GF-D8 (cell line): ENCODE measurements at regions not wholly inside any gene's neighbourhood (a gene's known extent, or its start where the extent isn't known, plus 50 kb on each side); places are given as distances from the start of the nearest gene placed in this dataset.
"Not testable (repeated sequence)": the region's sequence is repeated elsewhere in the genome, so short reads cannot be mapped to it uniquely, and the experiment has no call there.

Experiments
- DNase-seq: peaks from one replicate; lab custom pipeline; 2025; lab: John Stamatoyannopoulos, UW

- DNase-seq = no peak
These were observed 422.3 kb downstream of the TMEM232 start for GRCh38 chr5:110304176-110304575.

- no peak for DNase-seq
These were observed 419.8 kb downstream of the TMEM232 start for GRCh38 chr5:110306650-110307049.

- no peak for DNase-seq
These were observed 417.2 kb downstream of the TMEM232 start for GRCh38 chr5:110309222-110309621.

GRCh38 chr5:110316566-110316965 lies 409.9 kb downstream of the TMEM232 start:
- not testable (repeated sequence) for DNase-seq

GRCh38 chr5:110321117-110321516 lies 405.4 kb downstream of the TMEM232 start:
- no peak for DNase-seq

GRCh38 chr5:110323357-110323756 lies 403.1 kb downstream of the TMEM232 start:
- DNase-seq = no peak

- DNase-seq = no peak
These were observed 402.6 kb downstream of the TMEM232 start for GRCh38 chr5:110323832-110324231.

GRCh38 chr5:110324876-110325275 lies 401.6 kb downstream of the TMEM232 start:
- no peak for DNase-seq

GRCh38 chr5:110329955-110330525 lies 396.4 kb downstream of the TMEM232 start:
- no peak for DNase-seq

- no peak for DNase-seq
These were observed 393.1 kb downstream of the TMEM232 start for GRCh38 chr5:110333384-110333783.

- DNase-seq = no peak
These were observed 391.0 kb downstream of the TMEM232 start for GRCh38 chr5:110335361-110336066.

- DNase-seq = no peak
These were observed 388.0 kb downstream of the TMEM232 start for GRCh38 chr5:110338341-110339083.

- DNase-seq = no peak
These were observed 387.1 kb downstream of the TMEM232 start for GRCh38 chr5:110339399-110339798.

- DNase-seq = no peak
These were observed 384.6 kb downstream of the TMEM232 start for GRCh38 chr5:110341836-110342235.

GRCh38 chr5:110342683-110343082 lies 383.8 kb downstream of the TMEM232 start:
- no peak for DNase-seq

- DNase-seq = no peak
These were observed 382.9 kb downstream of the TMEM232 start for GRCh38 chr5:110343616-110344015.

- no peak for DNase-seq
These were observed 380.8 kb downstream of the TMEM232 start for GRCh38 chr5:110345623-110346022.

- DNase-seq = no peak
These were observed 379.5 kb downstream of the TMEM232 start for GRCh38 chr5:110346893-110347358.

GRCh38 chr5:110347781-110348180 lies 378.7 kb downstream of the TMEM232 start:
- no peak for DNase-seq

- no peak for DNase-seq
These were observed 375.0 kb downstream of the TMEM232 start for GRCh38 chr5:110351430-110351829.

- no peak for DNase-seq
These were observed 372.2 kb downstream of the TMEM232 start for GRCh38 chr5:110354311-110354710.

- no peak for DNase-seq
These were observed 371.4 kb downstream of the TMEM232 start for GRCh38 chr5:110354915-110355644.
